H1 (cell line): ENCODE measurements at regions not wholly inside any gene's neighbourhood (a gene's known extent, or its start where the extent isn't known, plus 50 kb on each side); places are given as distances from the start of the nearest gene placed in this dataset.

Experiments
- CBX5 ChIP-seq: fragments of 300-800, 300-1000 bp; sonication (generic); IDR thresholded peaks from 2 replicates; pipeline ENCODE4 v1.7.1; 2016; ENCODE audit warnings: antibody characterized with exemption, low read length, low read depth
- CHD2 ChIP-seq: IDR thresholded peaks from 2 replicates; pipeline ENCODE4 v1.6.1; 2012; ENCODE audit warnings: low read length, improper control_type of control experiment
- EP300 ChIP-seq, 2 experiments: IDR thresholded peaks; 1 replicate in 1 of 2; 2 replicates in 1 of 2; pipeline ENCODE4 v1.6.1; 2011 to 2012; ENCODE audit warnings: low read depth in 2 of 2, low read length in 2 of 2, mild to moderate bottlenecking in 2 of 2, borderline replicate concordance in 1 of 2, inconsistent platforms in 1 of 2, moderate library complexity in 1 of 2
- EZH2 ChIP-seq: fragments of 200-600 bp; sonication (generic); IDR thresholded peaks from 2 replicates; pipeline ENCODE4 v1.7.1; 2012; ENCODE audit warnings: low read depth, mild to moderate bottlenecking, moderate library complexity, low read length, inconsistent platforms; ENCODE audit not compliant: severe bottlenecking
- PHF8 ChIP-seq: fragments of 200-600 bp; sonication (generic); conservative IDR thresholded peaks from 2 replicates; pipeline ENCODE4 v1.7.1; 2012; ENCODE audit warnings: low read depth, mild to moderate bottlenecking, inconsistent platforms, low read length, moderate library complexity
- POLR2A ChIP-seq, 2 experiments: IDR thresholded peaks; 1 replicate in 1 of 2; 2 replicates in 1 of 2; pipeline ENCODE4 v1.6.1; 2011; ENCODE audit warnings: low read depth in 2 of 2, low read length in 2 of 2, mild to moderate bottlenecking in 2 of 2; ENCODE audit errors: control extremely low read depth in 1 of 2
- POLR2AphosphoS5 ChIP-seq: IDR thresholded peaks from 2 replicates; pipeline ENCODE4 v1.6.1; 2011; ENCODE audit warnings: low read depth, low read length
- RBBP5 ChIP-seq: IDR thresholded peaks from 2 replicates; pipeline ENCODE4 v1.7.1; 2012; ENCODE audit warnings: low read depth, mild to moderate bottlenecking, inconsistent platforms, low read length, moderate library complexity, borderline replicate concordance
- SP2 ChIP-seq: IDR thresholded peaks from 2 replicates; pipeline ENCODE4 v1.6.1; 2012; ENCODE audit warnings: mild to moderate bottlenecking, low read length, inconsistent platforms
- TAF1 ChIP-seq: IDR thresholded peaks from 2 replicates; pipeline ENCODE4 v1.6.1; 2011; ENCODE audit warnings: mild to moderate bottlenecking, low read depth, low read length
- ZNF274 ChIP-seq: IDR thresholded peaks from 2 replicates; pipeline ENCODE4 v1.7.0; 2012; ENCODE audit warnings: low read length, borderline replicate concordance; ENCODE audit errors: extremely low read depth
- TF ChIP-seq, protein P1 (sequence below), 3 experiments: IDR thresholded peaks; 1 replicate in 2 of 3; 2 replicates in 1 of 3; pipeline versions ENCODE4 v1.5.1 to v1.6.1; 2011; ENCODE audit warnings: low read length in 3 of 3, mild to moderate bottlenecking in 3 of 3, inconsistent platforms in 2 of 3, low read depth in 1 of 3, moderate library complexity in 1 of 3; ENCODE audit not compliant: insufficient read depth in 1 of 3; ENCODE audit errors: control extremely low read depth in 1 of 3
- TF ChIP-seq, protein P2 (sequence below): IDR thresholded peaks from 2 replicates; pipeline ENCODE4 v1.6.1; 2011; ENCODE audit warnings: low read depth, mild to moderate bottlenecking, low read length; ENCODE audit not compliant: insufficient read depth
- TF ChIP-seq, protein P3 (sequence below): IDR thresholded peaks from 2 replicates; pipeline ENCODE4 v1.6.1; 2012; ENCODE audit warnings: low read length, inconsistent platforms

DNA sequence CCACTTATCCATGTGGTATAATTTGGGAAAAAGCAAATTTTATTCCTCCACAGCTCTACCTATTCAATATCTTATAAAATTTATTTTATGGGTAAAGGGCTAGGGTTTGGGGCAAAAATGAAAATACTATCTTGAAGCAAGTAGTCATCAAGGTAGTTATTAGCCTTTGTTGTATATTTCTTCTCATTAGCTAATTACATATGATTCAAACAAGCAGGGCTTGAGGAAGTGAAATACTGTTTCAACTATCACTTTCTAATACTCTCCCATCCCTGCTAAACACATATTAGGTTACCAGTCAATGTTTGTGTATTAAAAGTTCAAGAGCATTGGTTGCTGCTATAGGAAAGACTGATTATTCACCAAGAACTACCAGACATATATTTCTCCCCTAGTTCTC lies 517.3 kb downstream of the METTL15 start:
- TF ChIP-seq, protein P1, sequence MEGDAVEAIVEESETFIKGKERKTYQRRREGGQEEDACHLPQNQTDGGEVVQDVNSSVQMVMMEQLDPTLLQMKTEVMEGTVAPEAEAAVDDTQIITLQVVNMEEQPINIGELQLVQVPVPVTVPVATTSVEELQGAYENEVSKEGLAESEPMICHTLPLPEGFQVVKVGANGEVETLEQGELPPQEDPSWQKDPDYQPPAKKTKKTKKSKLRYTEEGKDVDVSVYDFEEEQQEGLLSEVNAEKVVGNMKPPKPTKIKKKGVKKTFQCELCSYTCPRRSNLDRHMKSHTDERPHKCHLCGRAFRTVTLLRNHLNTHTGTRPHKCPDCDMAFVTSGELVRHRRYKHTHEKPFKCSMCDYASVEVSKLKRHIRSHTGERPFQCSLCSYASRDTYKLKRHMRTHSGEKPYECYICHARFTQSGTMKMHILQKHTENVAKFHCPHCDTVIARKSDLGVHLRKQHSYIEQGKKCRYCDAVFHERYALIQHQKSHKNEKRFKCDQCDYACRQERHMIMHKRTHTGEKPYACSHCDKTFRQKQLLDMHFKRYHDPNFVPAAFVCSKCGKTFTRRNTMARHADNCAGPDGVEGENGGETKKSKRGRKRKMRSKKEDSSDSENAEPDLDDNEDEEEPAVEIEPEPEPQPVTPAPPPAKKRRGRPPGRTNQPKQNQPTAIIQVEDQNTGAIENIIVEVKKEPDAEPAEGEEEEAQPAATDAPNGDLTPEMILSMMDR (IDR thresholded peaks at IDR 0.05; ENCODE audit: control extremely low read depth in 1 of 3, insufficient read depth in 1 of 3, low read depth in 1 of 3, low read length in 3 of 3): no peak
- no peak for TF ChIP-seq POLR2AphosphoS5
- TF ChIP-seq CBX5: no peak
- no peak for TF ChIP-seq PHF8
- no peak for TF ChIP-seq EZH2
- no peak for TF ChIP-seq POLR2A (IDR thresholded peaks at IDR 0.05; ENCODE audit: control extremely low read depth in 1 of 2, low read depth in 2 of 2, low read length in 2 of 2)
- no peak for TF ChIP-seq RBBP5
- TF ChIP-seq, protein P2, sequence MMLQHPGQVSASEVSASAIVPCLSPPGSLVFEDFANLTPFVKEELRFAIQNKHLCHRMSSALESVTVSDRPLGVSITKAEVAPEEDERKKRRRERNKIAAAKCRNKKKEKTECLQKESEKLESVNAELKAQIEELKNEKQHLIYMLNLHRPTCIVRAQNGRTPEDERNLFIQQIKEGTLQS: no peak
- TF ChIP-seq ZNF274: no peak
- TF ChIP-seq, protein P3, sequence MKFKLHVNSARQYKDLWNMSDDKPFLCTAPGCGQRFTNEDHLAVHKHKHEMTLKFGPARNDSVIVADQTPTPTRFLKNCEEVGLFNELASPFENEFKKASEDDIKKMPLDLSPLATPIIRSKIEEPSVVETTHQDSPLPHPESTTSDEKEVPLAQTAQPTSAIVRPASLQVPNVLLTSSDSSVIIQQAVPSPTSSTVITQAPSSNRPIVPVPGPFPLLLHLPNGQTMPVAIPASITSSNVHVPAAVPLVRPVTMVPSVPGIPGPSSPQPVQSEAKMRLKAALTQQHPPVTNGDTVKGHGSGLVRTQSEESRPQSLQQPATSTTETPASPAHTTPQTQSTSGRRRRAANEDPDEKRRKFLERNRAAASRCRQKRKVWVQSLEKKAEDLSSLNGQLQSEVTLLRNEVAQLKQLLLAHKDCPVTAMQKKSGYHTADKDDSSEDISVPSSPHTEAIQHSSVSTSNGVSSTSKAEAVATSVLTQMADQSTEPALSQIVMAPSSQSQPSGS: no peak
- no peak for TF ChIP-seq CHD2
- TF ChIP-seq TAF1: no peak
- no peak for TF ChIP-seq SP2
- no peak for TF ChIP-seq EP300 (IDR thresholded peaks at IDR 0.05; ENCODE audit: borderline replicate concordance in 1 of 2, low read depth in 2 of 2, low read length in 2 of 2)
